IMR-90 (cell line): ENCODE measurements at regions not wholly inside any gene's neighbourhood (a gene's known extent, or its start where the extent isn't known, plus 50 kb on each side); places are given as distances from the start of the nearest gene placed in this dataset.

Source experiments
- ATAC-seq: fragments of 200-7000 bp; cut with Tn5 transposase; 2 replicates; pipeline ENCODE4 v1.9.1; 2020; ENCODE audit warnings: low read depth, mild to moderate bottlenecking, moderate library complexity
- BruUV-seq: library from RNA; stranded (reverse); fragments of 400-500 nt; replicated peaks from 2 replicates; lab custom pipeline; 2021; lab: Mats Ljungman, UMichigan
- CTCF ChIA-PET: fragments of 300-600 bp; formaldehyde crosslinking; extraction: SDS; loops from one replicate; lab custom pipeline; 2021; ENCODE audit warnings: antibody characterized with exemption; lab: Yijun Ruan, JAX
- POLR2A ChIA-PET: fragments of 300-600 bp; sonication (Branson Sonifier 250); formaldehyde crosslinking; loops from one replicate; lab custom pipeline; 2022; ENCODE audit warnings: antibody characterized with exemption; ENCODE audit not compliant: unreplicated experiment; lab: Charles Lee
- DNase-seq: peaks from one replicate; pipeline ENCODE4 v3.0.0; 2013
- H2AFZ ChIP-seq: replicated peaks from 2 replicates; pipeline ENCODE3; 2013; ENCODE audit warnings: low read length, mild to moderate bottlenecking; ENCODE audit not compliant: poor library complexity
- H2AK5ac ChIP-seq: 2 replicates; pipeline ENCODE4 v1.6.1; 2013; ENCODE audit warnings: low read depth, low read length, inconsistent platforms
- H2AK9ac ChIP-seq: replicated peaks from 2 replicates; pipeline ENCODE3; 2013; ENCODE audit warnings: mild to moderate bottlenecking, low read depth, low read length, moderate library complexity; ENCODE audit not compliant: poor library complexity
- H2BK120ac ChIP-seq: 2 replicates; pipeline ENCODE4 v1.6.1; 2013; ENCODE audit warnings: low read depth, low read length, inconsistent platforms
- H2BK15ac ChIP-seq: 3 replicates; pipeline ENCODE4 v1.6.1; 2013; ENCODE audit warnings: low read depth, low read length, inconsistent platforms
- H2BK20ac ChIP-seq: 2 replicates; pipeline ENCODE4 v1.6.1; 2013; ENCODE audit warnings: low read depth, mild to moderate bottlenecking, inconsistent platforms, low read length, moderate library complexity
- H2BK5ac ChIP-seq: 2 replicates; pipeline ENCODE4 v1.6.1; 2013; ENCODE audit warnings: mild to moderate bottlenecking, low read depth, low read length, inconsistent platforms; ENCODE audit not compliant: poor library complexity, severe bottlenecking
- H3K14ac ChIP-seq: replicated peaks from 2 replicates; pipeline ENCODE4 v1.6.1; 2013; ENCODE audit warnings: low read depth, low read length, inconsistent platforms
- H3K18ac ChIP-seq: 2 replicates; pipeline ENCODE4 v1.6.1; 2013; ENCODE audit warnings: low read depth, low read length, control low read depth
- H3K23ac ChIP-seq: 2 replicates; pipeline ENCODE4 v1.6.1; 2013; ENCODE audit warnings: low read depth, low read length, inconsistent platforms
- H3K27ac ChIP-seq: 2 replicates; pipeline ENCODE4 v1.5.1; 2013; ENCODE audit warnings: mild to moderate bottlenecking, control low read depth, low read length; ENCODE audit not compliant: insufficient read depth
- H3K27me3 ChIP-seq: 2 replicates; pipeline ENCODE4 v1.6.1; 2013; ENCODE audit warnings: low read length; ENCODE audit not compliant: control insufficient read depth, insufficient read depth
- H3K36me3 ChIP-seq: 2 replicates; pipeline ENCODE4 v1.6.1; 2013; ENCODE audit warnings: low read length, mixed read lengths; ENCODE audit not compliant: control insufficient read depth, insufficient read depth
- H3K4ac ChIP-seq: 2 replicates; pipeline ENCODE4 v1.6.1; 2013; ENCODE audit warnings: low read depth, low read length, inconsistent platforms
- H3K4me1 ChIP-seq: 2 replicates; pipeline ENCODE4 v1.6.1; 2013; ENCODE audit warnings: low read length, mixed read lengths; ENCODE audit not compliant: control insufficient read depth, insufficient read depth
- H3K4me2 ChIP-seq: 2 replicates; pipeline ENCODE4 v1.6.1; 2013; ENCODE audit warnings: low read depth, mild to moderate bottlenecking, control low read depth, low read length, moderate library complexity
- H3K4me3 ChIP-seq: 2 replicates; pipeline ENCODE4 v1.5.1; 2013; ENCODE audit warnings: low read depth, mild to moderate bottlenecking, control low read depth, low read length, moderate library complexity; ENCODE audit not compliant: insufficient read depth
- H3K56ac ChIP-seq: 2 replicates; pipeline ENCODE4 v1.6.1; 2013; ENCODE audit warnings: low read length, inconsistent platforms; ENCODE audit not compliant: insufficient read depth; ENCODE audit errors: extremely low read depth
- H3K79me1 ChIP-seq, 2 experiments: 2 replicates each; pipeline ENCODE4 v1.6.1; 2013; ENCODE audit warnings: low read length in 2 of 2, inconsistent platforms in 1 of 2, low read depth in 1 of 2
- H3K9ac ChIP-seq: 2 replicates; pipeline ENCODE4 v1.6.1; 2013; ENCODE audit warnings: low read depth, low read length, control low read depth
- H3K9me1 ChIP-seq: 2 replicates; pipeline ENCODE4 v1.6.1; 2013; ENCODE audit warnings: low read length, inconsistent platforms; ENCODE audit not compliant: insufficient read depth
- H3K9me3 ChIP-seq: 2 replicates; pipeline ENCODE4 v1.6.1; 2013; ENCODE audit warnings: low read length; ENCODE audit not compliant: control insufficient read depth, insufficient read depth
- H4K20me1 ChIP-seq: 2 replicates; pipeline ENCODE4 v1.6.1; 2013; ENCODE audit warnings: low read length, inconsistent platforms; ENCODE audit not compliant: insufficient read depth
- H4K5ac ChIP-seq: 2 replicates; pipeline ENCODE4 v1.6.1; 2013; ENCODE audit warnings: mild to moderate bottlenecking, low read depth, low read length, control low read depth
- H4K8ac ChIP-seq, 2 experiments: 2 replicates each; pipeline ENCODE4 v1.6.1; 2013; ENCODE audit warnings: low read depth in 2 of 2, low read length in 2 of 2, control low read depth in 1 of 2, inconsistent platforms in 1 of 2
- H4K91ac ChIP-seq: 2 replicates; pipeline ENCODE4 v1.6.1; 2013; ENCODE audit warnings: low read depth, low read length, inconsistent platforms; ENCODE audit not compliant: insufficient read depth
- CEBPB ChIP-seq: IDR thresholded peaks from 2 replicates; pipeline ENCODE4 v1.6.1; 2012; ENCODE audit warnings: low read depth, low read length, improper control_type of control experiment
- FOS ChIP-seq: fragments of 150-350 bp; IDR thresholded peaks from 2 replicates; pipeline ENCODE4 v1.6.1; 2016; ENCODE audit warnings: low read depth, low read length
- MAZ ChIP-seq: IDR thresholded peaks from 2 replicates; pipeline ENCODE4 v1.6.1; 2012; ENCODE audit warnings: low read depth, mild to moderate bottlenecking, low read length, improper control_type of control experiment, moderate library complexity, borderline replicate concordance
- MXI1 ChIP-seq: IDR thresholded peaks from 2 replicates; pipeline ENCODE4 v1.6.1; 2012; ENCODE audit warnings: low read depth, mild to moderate bottlenecking, low read length, moderate library complexity, borderline replicate concordance
- NFE2L2 ChIP-seq: fragments of 150-350 bp; IDR thresholded peaks from 2 replicates; pipeline ENCODE4 v1.6.1; 2016; ENCODE audit warnings: low read depth, mild to moderate bottlenecking, low read length
- RCOR1 ChIP-seq: IDR thresholded peaks from 2 replicates; pipeline ENCODE4 v1.6.1; 2012; ENCODE audit warnings: mild to moderate bottlenecking, low read length, improper control_type of control experiment; ENCODE audit not compliant: insufficient replicate concordance
- RFX5 ChIP-seq: IDR thresholded peaks from 2 replicates; pipeline ENCODE4 v1.8.0; 2012; ENCODE audit warnings: low read depth, mild to moderate bottlenecking, low read length, moderate library complexity
- SMC3 ChIP-seq: fragments of 150-350 bp; IDR thresholded peaks from 2 replicates; pipeline ENCODE4 v1.6.1; 2016; ENCODE audit warnings: low read depth, mild to moderate bottlenecking, antibody characterized with exemption, low read length, moderate library complexity
- USF2 ChIP-seq: fragments of 150-350 bp; IDR thresholded peaks from 2 replicates; pipeline ENCODE4 v1.6.1; 2017; ENCODE audit warnings: mild to moderate bottlenecking, antibody characterized with exemption, low read length, low read depth
- WGBS, 2 experiments: methylation state at CpG; one replicate each; pipeline versions ENCODE4 v1.1.5 to v1.1.7; 2013; ENCODE audit warnings: missing lambda C conversion rate in 2 of 2; ENCODE audit not compliant: insufficient read length in 1 of 2; ENCODE audit errors: extremely low coverage in 2 of 2; 5-methylcytosine and 5-hydroxymethylcytosine counted together
- dilution Hi-C: fragments of 300-500 bp; cut with HindIII; formaldehyde crosslinking; loops from one replicate; pipeline ENCODE4 v1.14.3; 2018; ENCODE audit warnings: low sequenced_read_pairs; ENCODE audit not compliant: unreplicated experiment
- in situ Hi-C: fragments of 300-500 bp; cut with MboI; formaldehyde crosslinking; loops from 3 replicates; pipeline ENCODE4 v1.14.3; 2019; ENCODE audit warnings: low sequenced_read_pairs, inconsistent platforms, mixed read lengths
- intact Hi-C: fragments of 100-400 bp; cut with micrococcal nuclease; formaldehyde crosslinking; loops from 2 replicates; pipeline ENCODE4 v1.10.0; 2022
- TF ChIP-seq, protein P1 (sequence below): fragments of 150-350 bp; IDR thresholded peaks from 2 replicates; pipeline ENCODE4 v1.6.1; 2016; ENCODE audit warnings: low read depth, mild to moderate bottlenecking, low read length, moderate library complexity, borderline replicate concordance
- TF ChIP-seq, protein P2 (sequence below): conservative IDR thresholded peaks from 2 replicates; pipeline ENCODE4 v1.5.1; 2012; ENCODE audit warnings: mild to moderate bottlenecking, low read depth, low read length, improper control_type of control experiment

GRCh38 chr6:67068781-67069180 lies 1361.8 kb upstream of the EYS start:
- Histone ChIP-seq H2BK5ac (no peak overlapping the region), H3K79me1 (no peaks in the 10 kb centered on the region), H3K56ac (no peak overlapping the region), H3K9me1 (no peaks in the 10 kb centered on the region), H4K5ac (no peak overlapping the region), H3K9ac (no peak overlapping the region), H3K23ac (no peak overlapping the region), H3K9me3 (no peaks in the 10 kb centered on the region), H2AK9ac (no peak overlapping the region), H4K20me1 (no peaks in the 10 kb centered on the region), H2BK120ac (no peak overlapping the region), H2BK20ac (no peak overlapping the region), H3K4ac (no peak overlapping the region), H3K18ac (no peak overlapping the region), H4K91ac (no peak overlapping the region), H3K27ac (no peak overlapping the region), H2AK5ac (no peak overlapping the region), H3K14ac (no peak overlapping the region), H3K4me2 (no peak overlapping the region), H4K8ac (no peak overlapping the region), H2AFZ (no peak overlapping the region), H3K27me3 (no peaks in the 10 kb centered on the region), H2BK15ac (no peak overlapping the region), H3K4me3 (no peak overlapping the region), H3K4me1 (no peaks in the 10 kb centered on the region), H3K36me3 (no peaks in the 10 kb centered on the region)
- dilution Hi-C loops (no loop called here), intact Hi-C loops (no loop called here), in situ Hi-C loops (no loop called here)
- ChIA-PET CTCF (no interaction called here), POLR2A (no interaction called here)
- TF ChIP-seq, protein P1, sequence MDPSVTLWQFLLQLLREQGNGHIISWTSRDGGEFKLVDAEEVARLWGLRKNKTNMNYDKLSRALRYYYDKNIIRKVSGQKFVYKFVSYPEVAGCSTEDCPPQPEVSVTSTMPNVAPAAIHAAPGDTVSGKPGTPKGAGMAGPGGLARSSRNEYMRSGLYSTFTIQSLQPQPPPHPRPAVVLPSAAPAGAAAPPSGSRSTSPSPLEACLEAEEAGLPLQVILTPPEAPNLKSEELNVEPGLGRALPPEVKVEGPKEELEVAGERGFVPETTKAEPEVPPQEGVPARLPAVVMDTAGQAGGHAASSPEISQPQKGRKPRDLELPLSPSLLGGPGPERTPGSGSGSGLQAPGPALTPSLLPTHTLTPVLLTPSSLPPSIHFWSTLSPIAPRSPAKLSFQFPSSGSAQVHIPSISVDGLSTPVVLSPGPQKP: no peak
- TF ChIP-seq FOS (no peak), NFE2L2 (no peak), SMC3 (no peak), MXI1 (no peak), RFX5 (no peak), CEBPB (no peak), MAZ (no peak), RCOR1 (no peak), USF2 (no peak)
- TF ChIP-seq, protein P2, sequence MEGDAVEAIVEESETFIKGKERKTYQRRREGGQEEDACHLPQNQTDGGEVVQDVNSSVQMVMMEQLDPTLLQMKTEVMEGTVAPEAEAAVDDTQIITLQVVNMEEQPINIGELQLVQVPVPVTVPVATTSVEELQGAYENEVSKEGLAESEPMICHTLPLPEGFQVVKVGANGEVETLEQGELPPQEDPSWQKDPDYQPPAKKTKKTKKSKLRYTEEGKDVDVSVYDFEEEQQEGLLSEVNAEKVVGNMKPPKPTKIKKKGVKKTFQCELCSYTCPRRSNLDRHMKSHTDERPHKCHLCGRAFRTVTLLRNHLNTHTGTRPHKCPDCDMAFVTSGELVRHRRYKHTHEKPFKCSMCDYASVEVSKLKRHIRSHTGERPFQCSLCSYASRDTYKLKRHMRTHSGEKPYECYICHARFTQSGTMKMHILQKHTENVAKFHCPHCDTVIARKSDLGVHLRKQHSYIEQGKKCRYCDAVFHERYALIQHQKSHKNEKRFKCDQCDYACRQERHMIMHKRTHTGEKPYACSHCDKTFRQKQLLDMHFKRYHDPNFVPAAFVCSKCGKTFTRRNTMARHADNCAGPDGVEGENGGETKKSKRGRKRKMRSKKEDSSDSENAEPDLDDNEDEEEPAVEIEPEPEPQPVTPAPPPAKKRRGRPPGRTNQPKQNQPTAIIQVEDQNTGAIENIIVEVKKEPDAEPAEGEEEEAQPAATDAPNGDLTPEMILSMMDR: no peak
- no peak for ATAC-seq
- no TSS peak for BruUV-seq
- DNase-seq: no peak
- no CpG with 5 or more reads among the region's 2 CpGs for WGBS, 2 experiments
